ENCODE measurements at regions not wholly inside any gene's neighbourhood (a gene's known extent, or its start where the extent isn't known, plus 50 kb on each side); places are given as distances from the start of the nearest gene placed in this dataset.

GRCh38 chr6:22091424-22091948 lies 205.3 kb downstream of the PRL start:
- H3K9me3 ChIP-seq (replicated peaks in 1 of 3), result no peaks in the 10 kb centered on the region
- no peak for TF ChIP-seq CTCF (IDR thresholded peaks at IDR 0.05)
- TF ChIP-seq POLR2A (IDR thresholded peaks at IDR 0.05), result no peak
- H3K4me3 ChIP-seq, result no peak overlapping the region
- no peak for DNase-seq
- H3K27ac ChIP-seq, result no peak overlapping the region
- H3K27me3 ChIP-seq, result no peaks in the 10 kb centered on the region
- no peaks in the 10 kb centered on the region for H3K4me1 ChIP-seq (replicated peaks in 1 of 2)
- H3K36me3 ChIP-seq (replicated peaks in 1 of 2), result no peaks in the 10 kb centered on the region
- intact Hi-C loops (cut with DNase I), result no loop called here
- 88 to 93% (median 90%) methylated on average over 5 of the region's 5 CpGs for WGBS, 4 donors

DNA sequence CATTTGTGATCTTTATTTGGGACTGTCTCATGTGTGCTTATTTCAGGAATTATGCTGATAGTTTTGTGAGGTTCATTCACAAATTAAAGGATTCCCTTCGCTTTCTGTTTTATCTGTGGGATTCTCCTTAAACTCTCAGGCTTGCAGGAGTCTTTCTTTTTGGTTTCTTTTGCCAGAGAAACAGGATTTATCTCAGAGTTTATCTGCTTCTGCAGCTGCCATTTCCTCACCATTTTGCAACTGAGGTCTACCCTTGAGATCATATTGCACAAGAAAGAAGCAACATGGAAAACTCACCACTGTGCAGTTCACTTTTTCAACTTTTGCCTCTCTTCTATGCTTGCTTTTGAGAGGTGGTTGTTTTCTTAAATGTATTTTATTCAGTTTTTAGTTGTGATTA lies 201.0 kb downstream of the PRL start:
- WGBS, 4 donors, result 86 to 91% (median 88%) methylated on average over 1 of the region's 1 CpG
- H3K4me1 ChIP-seq (replicated peaks in 1 of 2), result peaks cover 0 to 5% of the 10 kb centered on the region in 2 donors
- DNase-seq, result peak in 1 of 7 donors; percentile 40
- H3K27ac ChIP-seq, result no peak overlapping the region
- no peak overlapping the region for H3K4me3 ChIP-seq
- H3K27me3 ChIP-seq, result no peaks in the 10 kb centered on the region
- no peaks in the 10 kb centered on the region for H3K9me3 ChIP-seq (replicated peaks in 1 of 3)
- TF ChIP-seq POLR2A (IDR thresholded peaks at IDR 0.05), result no peak
- no peak for TF ChIP-seq CTCF (IDR thresholded peaks at IDR 0.05)
- no peaks in the 10 kb centered on the region for H3K36me3 ChIP-seq (replicated peaks in 1 of 2)
- intact Hi-C loops (cut with DNase I), result no loop called here

GRCh38 chr6:22098601-22099031 lies 198.2 kb downstream of the PRL start:
- no peak for DNase-seq
- Histone ChIP-seq H3K36me3 (replicated peaks in 1 of 2) (no peaks in the 10 kb centered on the region), H3K27ac (no peak overlapping the region), H3K27me3 (no peaks in the 10 kb centered on the region), H3K9me3 (replicated peaks in 1 of 3) (no peaks in the 10 kb centered on the region), H3K4me1 (replicated peaks in 1 of 2) (peaks cover 0 to 5% of the 10 kb centered on the region in 2 donors), H3K4me3 (no peak overlapping the region)
- intact Hi-C loops (cut with DNase I), result no loop called here
- TF ChIP-seq CTCF (IDR thresholded peaks at IDR 0.05), result no peak
- no peak for TF ChIP-seq POLR2A (IDR thresholded peaks at IDR 0.05)

DNA sequence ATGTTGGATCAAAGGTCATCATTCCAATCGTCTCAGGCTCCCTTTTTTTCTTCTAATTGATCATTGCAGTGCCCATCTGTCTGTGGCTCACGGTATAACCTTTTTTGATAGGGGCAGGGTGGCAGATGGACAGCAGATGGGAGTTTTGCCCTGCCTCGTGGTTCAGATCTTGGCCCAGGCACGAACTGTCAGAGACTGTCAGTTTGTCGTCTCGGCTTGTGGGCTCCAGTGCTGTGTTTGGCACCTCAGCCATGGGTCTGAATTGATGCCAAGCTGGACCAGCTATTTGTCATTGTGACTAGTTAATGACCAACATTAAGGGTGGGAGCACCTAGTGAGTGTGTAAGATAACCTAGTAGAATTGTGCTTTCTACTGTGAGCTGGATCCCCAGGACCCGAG lies 197.6 kb downstream of the PRL start:
- TF ChIP-seq CTCF (IDR thresholded peaks at IDR 0.05), result no peak
- TF ChIP-seq POLR2A (IDR thresholded peaks at IDR 0.05), result no peak
- H3K36me3 ChIP-seq (replicated peaks in 1 of 2), result no peaks in the 10 kb centered on the region
- H3K27ac ChIP-seq, result no peak overlapping the region
- H3K4me3 ChIP-seq, result no peak overlapping the region
- H3K27me3 ChIP-seq, result no peaks in the 10 kb centered on the region
- peaks cover 0 to 5% of the 10 kb centered on the region in 2 donors for H3K4me1 ChIP-seq (replicated peaks in 1 of 2)
- no peak for DNase-seq
- intact Hi-C loops (cut with DNase I), result no loop called here
- no peaks in the 10 kb centered on the region for H3K9me3 ChIP-seq (replicated peaks in 1 of 3)
- WGBS, 4 donors, result 76 to 83% (median 78%) methylated on average over 4 to 7 of the region's 7 CpGs

Data from adrenal gland (tissue), 9 donors.